Activated B cell treated with CpG ODN at 0.5 μM for 24 hours (primary cell): ENCODE measurements at regions not wholly inside any gene's neighbourhood (a gene's known extent, or its start where the extent isn't known, plus 50 kb on each side); places are given as distances from the start of the nearest gene placed in this dataset.

Experiments used
- ATAC-seq: fragments of 200-7000 bp; cut with Tn5 transposase; one replicate; pipeline ENCODE4 v1.10.0; 2021; ENCODE audit warnings: low read depth, mild to moderate bottlenecking, moderate library complexity
- CTCF ChIA-PET: fragments of 350-600 bp; sonication (Branson Sonifier 250); formaldehyde crosslinking; loops from one replicate; lab custom pipeline; 2021; ENCODE audit warnings: antibody characterized with exemption; lab: Charles Lee
- POLR2A ChIA-PET: fragments of 350-600 bp; sonication (Branson Sonifier 250); formaldehyde crosslinking; loops from one replicate; lab custom pipeline; 2021; ENCODE audit warnings: antibody characterized with exemption; lab: Charles Lee
- DNase-seq: peaks from one replicate; pipeline ENCODE4 v3.0.0; 2022
- H3K27ac Mint-ChIP-seq: one replicate; pipeline ENCODE4 v1.8.0; 2020; ENCODE audit warnings: mixed read lengths
- H3K27me3 Mint-ChIP-seq: one replicate; pipeline ENCODE4 v1.8.0; 2021; ENCODE audit warnings: mixed read lengths
- H3K36me3 Mint-ChIP-seq: one replicate; pipeline ENCODE4 v1.8.0; 2021; ENCODE audit warnings: low read depth, mixed read lengths
- H3K4me1 Mint-ChIP-seq: one replicate; pipeline ENCODE4 v1.8.0; 2021; ENCODE audit warnings: mixed read lengths
- H3K4me3 Mint-ChIP-seq: one replicate; pipeline ENCODE4 v1.8.0; 2020; ENCODE audit warnings: mild to moderate bottlenecking, mixed read lengths
- H3K9me3 Mint-ChIP-seq: one replicate; pipeline ENCODE4 v1.8.0; 2020; ENCODE audit warnings: mixed read lengths
- CTCF ChIP-seq: fragments of 200-600 bp; IDR thresholded peaks from one replicate; pipeline ENCODE4 v1.8.0; 2022; ENCODE audit warnings: antibody characterized with exemption, mild to moderate bottlenecking
- intact Hi-C: fragments of 100-400 bp; cut with micrococcal nuclease; formaldehyde crosslinking; loops from one replicate; pipeline ENCODE4 v1.15.1; 2024

- CTCF ChIA-PET, result no interaction called here
- H3K27ac Mint-ChIP-seq, result no peak overlapping the region
- no peaks in the 10 kb centered on the region for H3K27me3 Mint-ChIP-seq
- intact Hi-C loops, result no loop called here
- H3K9me3 Mint-ChIP-seq, result peaks cover 5% of the 10 kb centered on the region
- POLR2A ChIA-PET, result no interaction called here
- no peaks in the 10 kb centered on the region for H3K4me1 Mint-ChIP-seq
- TF ChIP-seq CTCF, result no peak
- no peaks in the 10 kb centered on the region for H3K36me3 Mint-ChIP-seq
- H3K4me3 Mint-ChIP-seq, result no peak overlapping the region
- ATAC-seq (no peak), DNase-seq (no peak)
Measured at GRCh38 chr22:49331878-49332277, 495.8 kb downstream of the BRD1 start.

GRCh38 chr22:49331223-49331815 is 496.4 kb downstream of the BRD1 start:
- no peaks in the 10 kb centered on the region for H3K36me3 Mint-ChIP-seq
- H3K27me3 Mint-ChIP-seq, result no peaks in the 10 kb centered on the region
- peaks cover 5% of the 10 kb centered on the region for H3K9me3 Mint-ChIP-seq
- intact Hi-C loops, result no loop called here
- ChIA-PET POLR2A (no interaction called here), CTCF (no interaction called here)
- H3K4me1 Mint-ChIP-seq, result no peaks in the 10 kb centered on the region
- H3K4me3 Mint-ChIP-seq, result no peak overlapping the region
- no peak for TF ChIP-seq CTCF
- ATAC-seq (no peak), DNase-seq (no peak)
- no peak overlapping the region for H3K27ac Mint-ChIP-seq

DNA sequence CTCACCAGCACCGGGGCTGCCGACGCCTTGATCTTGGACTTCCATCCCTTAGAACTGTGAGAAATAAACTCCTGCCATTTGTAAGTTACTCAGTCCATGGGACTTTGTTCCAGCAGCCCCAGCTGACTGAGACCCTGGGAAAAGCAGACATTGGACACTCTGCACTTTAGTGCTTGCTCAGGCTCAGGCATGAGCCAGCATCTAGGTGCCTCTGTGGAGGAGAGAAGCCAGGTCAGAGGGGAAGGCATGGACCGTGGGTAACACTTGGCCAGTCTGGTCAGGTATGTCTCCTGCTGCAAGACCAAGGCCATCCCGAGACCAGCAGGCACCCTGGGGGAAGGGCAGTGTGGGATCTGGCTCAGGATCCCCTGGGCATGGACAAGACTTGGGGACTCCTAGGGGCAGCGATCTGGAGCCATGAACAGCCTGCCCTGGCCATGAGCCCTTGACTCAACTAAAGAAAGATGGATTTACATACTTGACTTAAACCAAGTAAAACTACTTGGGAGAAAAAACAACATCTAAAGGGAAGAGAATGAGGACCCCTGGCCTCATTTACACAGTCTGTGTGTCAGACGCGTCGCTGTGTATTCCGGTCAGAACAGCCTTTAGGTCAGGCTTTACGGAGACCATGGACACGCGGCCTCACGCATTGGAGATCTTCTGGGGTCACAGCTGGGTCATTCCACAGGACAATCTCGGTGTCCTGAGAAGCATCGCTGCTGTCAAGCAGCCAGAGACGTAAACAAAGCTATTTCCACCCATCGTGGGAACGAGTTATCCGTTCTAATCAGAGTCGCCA is 497.1 kb downstream of the BRD1 start:
- ChIA-PET POLR2A (no interaction called here), CTCF (no interaction called here)
- no peak for ATAC-seq
- peaks cover 5% of the 10 kb centered on the region for H3K9me3 Mint-ChIP-seq
- H3K4me1 Mint-ChIP-seq, result no peaks in the 10 kb centered on the region
- intact Hi-C loops, result no loop called here
- TF ChIP-seq CTCF, result no peak
- no peak overlapping the region for H3K27ac Mint-ChIP-seq
- H3K4me3 Mint-ChIP-seq, result no peak overlapping the region
- DNase-seq, result no peak
- H3K27me3 Mint-ChIP-seq, result no peaks in the 10 kb centered on the region
- H3K36me3 Mint-ChIP-seq, result no peaks in the 10 kb centered on the region

- CTCF ChIA-PET, result no interaction called here
- no peak for TF ChIP-seq CTCF
Measured at GRCh38 chr22:49329636-49330035, 498.0 kb downstream of the BRD1 start.

DNA sequence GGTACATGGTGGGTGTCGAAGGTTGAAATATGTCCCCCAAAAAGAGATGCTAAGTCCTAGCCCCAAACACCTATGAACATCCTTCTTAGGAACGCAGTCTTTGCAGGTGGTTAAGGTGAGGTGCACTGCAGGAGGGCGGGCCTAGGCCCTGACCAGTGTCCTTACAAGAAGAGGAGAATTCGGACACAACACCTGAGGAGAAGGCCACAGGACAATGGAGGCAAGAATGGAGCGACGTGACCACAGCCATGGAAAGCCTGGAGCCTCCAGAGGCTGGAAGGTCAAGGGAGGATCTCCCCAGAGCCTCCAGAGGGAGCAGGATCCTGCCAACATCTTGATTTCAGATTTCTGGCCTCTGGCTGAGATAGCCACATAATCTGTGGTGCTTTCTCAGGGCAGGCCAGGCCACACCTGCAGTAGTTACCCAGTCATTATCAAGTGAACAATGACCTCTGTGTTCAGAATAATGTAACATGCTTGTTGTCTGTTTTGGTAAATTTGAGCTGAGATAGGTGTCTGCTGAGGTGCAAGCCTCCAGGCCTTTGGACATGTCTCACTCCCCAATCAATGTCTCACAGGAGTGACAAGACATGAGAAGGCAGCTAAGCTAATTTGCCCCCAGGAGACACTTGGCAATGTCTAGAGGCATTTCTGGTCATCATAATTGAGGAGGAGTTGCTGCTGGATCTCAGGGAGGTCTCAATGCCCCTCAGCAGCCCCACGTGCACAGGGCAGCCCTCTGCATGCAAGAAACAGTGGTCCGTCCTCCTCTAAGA is 498.9 kb downstream of the BRD1 start:
- TF ChIP-seq CTCF, result no peak
- intact Hi-C loops, result no loop called here
- Mint-ChIP-seq H3K4me1 (no peaks in the 10 kb centered on the region), H3K9me3 (peaks cover 5% of the 10 kb centered on the region), H3K4me3 (no peak overlapping the region), H3K27me3 (no peaks in the 10 kb centered on the region), H3K36me3 (no peaks in the 10 kb centered on the region), H3K27ac (no peak overlapping the region)
- CTCF ChIA-PET, result no interaction called here
- DNase-seq, result no peak
- POLR2A ChIA-PET, result no interaction called here
- no peak for ATAC-seq

More at GRCh38 chr22:49329636-49330035, 498.0 kb downstream of the BRD1 start:
- H3K27ac Mint-ChIP-seq, result no peak overlapping the region
- POLR2A ChIA-PET, result no interaction called here
- no peaks in the 10 kb centered on the region for H3K27me3 Mint-ChIP-seq
- intact Hi-C loops, result no loop called here
- ATAC-seq (no peak), DNase-seq (no peak)
- H3K4me3 Mint-ChIP-seq, result no peak overlapping the region
- H3K36me3 Mint-ChIP-seq, result no peaks in the 10 kb centered on the region
- no peaks in the 10 kb centered on the region for H3K4me1 Mint-ChIP-seq
- H3K9me3 Mint-ChIP-seq, result peaks cover 5% of the 10 kb centered on the region
